CD4-positive, alpha-beta T cell treated with Interferon gamma for 1 hour (primary cell): ENCODE measurements at regions not wholly inside any gene's neighbourhood (a gene's known extent, or its start where the extent isn't known, plus 50 kb on each side); places are given as distances from the start of the nearest gene placed in this dataset.
"Not testable (repeated sequence)": the region's sequence is repeated elsewhere in the genome, so short reads cannot be mapped to it uniquely, and the experiment has no call there.

Source experiments
- DNase-seq: peaks from one replicate; pipeline ENCODE4 v3.0.0-alpha.2; 2020

DNA sequence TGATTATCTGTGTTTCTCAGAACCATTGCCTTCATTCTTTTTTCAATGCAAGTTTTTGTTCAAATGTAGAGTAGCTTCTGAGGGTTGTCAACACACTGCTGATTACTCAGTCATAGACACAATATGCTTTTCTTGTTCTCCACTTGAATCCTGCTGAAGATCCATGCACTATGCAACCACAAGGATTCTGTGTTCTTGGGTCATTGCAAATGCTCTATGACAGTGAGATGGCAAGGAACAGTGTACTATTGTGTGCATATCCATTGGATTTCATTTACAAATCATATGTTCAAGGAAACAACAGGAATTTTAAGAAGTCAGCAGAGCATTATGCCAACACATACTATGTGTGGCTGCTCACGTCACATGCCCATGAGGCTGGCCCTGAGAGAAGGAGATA is 1590.2 kb downstream of the EFNA5 start:
- no peak for DNase-seq

GRCh38 chr5:106076655-106077054 is 1594.1 kb downstream of the EFNA5 start:
- no peak for DNase-seq

- DNase-seq: no peak
These were observed 1598.5 kb downstream of the EFNA5 start for GRCh38 chr5:106072208-106072607.

GRCh38 chr5:106047341-106047740 is 1623.4 kb downstream of the EFNA5 start:
- no peak for DNase-seq

DNA sequence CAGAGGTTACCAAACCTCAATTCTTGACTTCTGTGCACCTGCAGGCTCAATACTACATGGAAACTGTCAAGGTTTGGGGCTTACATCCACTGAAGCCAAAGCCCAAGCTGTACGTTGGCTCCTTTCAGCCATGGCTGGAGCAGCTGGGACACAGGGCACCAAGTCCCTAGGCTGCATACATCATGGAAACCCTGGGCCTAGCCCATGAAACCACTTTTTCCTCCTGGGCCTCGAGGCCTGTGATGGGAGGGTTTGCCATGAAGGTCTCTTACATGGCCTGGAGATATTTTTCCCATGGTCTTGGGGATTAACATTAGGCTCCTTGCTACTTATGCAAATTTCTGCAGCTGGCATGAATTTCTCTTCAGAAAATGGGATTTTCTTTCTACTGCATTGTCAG is 1638.7 kb downstream of the EFNA5 start:
- DNase-seq: not testable (repeated sequence)

DNA sequence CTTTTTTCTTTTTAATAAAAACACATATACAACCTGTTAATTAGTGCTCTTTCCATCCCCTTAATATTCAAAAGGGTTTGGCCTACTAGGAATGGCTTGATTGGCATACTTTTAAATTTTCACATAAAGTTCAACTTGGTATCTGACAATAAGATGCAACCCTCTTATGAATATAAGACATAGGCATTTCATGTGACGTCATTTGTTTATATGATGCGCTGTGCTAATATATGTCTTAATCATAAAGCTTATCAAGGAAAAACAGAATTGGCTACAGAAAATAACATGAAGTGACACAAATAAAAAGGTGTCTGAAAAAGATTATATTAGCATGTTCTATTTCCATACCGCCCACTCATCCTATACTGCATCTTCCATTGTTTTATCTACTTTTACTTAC is 1642.4 kb downstream of the EFNA5 start:
- no peak for DNase-seq

DNA sequence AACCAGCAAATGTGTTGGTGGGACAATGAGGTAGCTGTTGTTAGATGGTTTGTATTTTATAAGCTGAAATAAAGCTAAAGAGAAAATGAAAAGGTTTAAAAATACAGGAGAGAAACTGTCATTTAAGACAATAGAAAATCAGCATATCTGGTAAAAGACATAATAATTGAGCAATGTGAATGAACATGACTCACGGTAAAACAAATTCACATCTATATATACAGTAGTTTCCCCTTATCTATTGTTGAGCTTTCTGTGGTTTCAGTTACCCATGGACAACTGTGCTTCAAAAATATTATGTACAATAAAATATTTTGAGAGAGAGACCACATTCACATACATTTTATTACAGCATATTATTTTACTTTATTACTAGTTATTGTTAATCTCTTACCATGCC is 1649.8 kb downstream of the EFNA5 start:
- DNase-seq: no peak

- DNase-seq: no peak
These were observed 1651.5 kb downstream of the EFNA5 start for GRCh38 chr5:106019261-106019660.

DNA sequence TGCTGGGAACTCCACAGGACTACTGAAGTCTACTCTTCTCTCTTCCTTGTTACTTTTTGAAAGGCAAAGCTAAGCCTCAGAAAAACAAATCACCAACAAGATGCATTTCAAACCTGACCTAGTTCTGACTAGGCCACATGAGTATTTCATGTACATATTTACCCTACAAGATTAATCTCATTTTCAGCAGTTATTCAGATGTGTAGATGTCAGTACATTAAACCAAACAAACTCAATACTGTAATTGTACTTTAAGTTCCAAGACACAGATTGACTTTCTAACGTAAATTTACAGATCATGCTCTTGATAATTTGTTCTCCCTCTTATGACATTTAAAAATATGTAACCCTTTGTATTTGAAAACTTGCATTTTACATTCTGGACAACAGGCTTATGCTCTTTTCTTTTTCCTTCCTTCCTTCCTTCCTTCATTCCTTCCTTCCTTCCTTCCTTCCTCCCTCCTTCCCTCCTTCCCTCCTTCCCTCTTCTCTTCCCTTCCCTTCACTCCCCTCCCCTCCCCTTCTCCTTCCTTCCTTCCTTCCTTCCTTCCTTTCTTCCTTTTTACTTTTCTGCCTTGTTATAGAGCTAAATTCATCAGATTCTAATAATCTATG is 1653.4 kb downstream of the EFNA5 start:
- no peak for DNase-seq

GRCh38 chr5:106014262-106014661 is 1656.5 kb downstream of the EFNA5 start:
- DNase-seq: no peak

DNA sequence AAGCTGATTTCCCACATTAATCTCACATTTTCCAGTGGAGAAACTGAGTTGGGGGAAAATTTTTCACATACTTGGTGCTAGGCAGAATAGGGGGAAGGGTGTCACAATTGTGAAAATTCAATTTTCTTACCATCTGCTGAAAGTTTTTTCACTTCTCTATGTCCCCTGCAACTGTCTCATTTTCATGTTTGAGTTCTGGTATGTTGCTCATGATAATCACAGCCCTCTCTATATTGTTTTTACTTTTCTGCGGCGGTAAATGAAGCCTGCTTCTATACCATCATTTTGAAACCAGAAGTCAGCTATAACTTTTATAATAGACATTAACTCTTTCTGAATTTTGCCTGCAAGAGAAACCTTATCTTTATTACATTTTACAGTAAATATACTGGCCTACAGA is 1664.5 kb downstream of the EFNA5 start:
- DNase-seq: no peak

DNA sequence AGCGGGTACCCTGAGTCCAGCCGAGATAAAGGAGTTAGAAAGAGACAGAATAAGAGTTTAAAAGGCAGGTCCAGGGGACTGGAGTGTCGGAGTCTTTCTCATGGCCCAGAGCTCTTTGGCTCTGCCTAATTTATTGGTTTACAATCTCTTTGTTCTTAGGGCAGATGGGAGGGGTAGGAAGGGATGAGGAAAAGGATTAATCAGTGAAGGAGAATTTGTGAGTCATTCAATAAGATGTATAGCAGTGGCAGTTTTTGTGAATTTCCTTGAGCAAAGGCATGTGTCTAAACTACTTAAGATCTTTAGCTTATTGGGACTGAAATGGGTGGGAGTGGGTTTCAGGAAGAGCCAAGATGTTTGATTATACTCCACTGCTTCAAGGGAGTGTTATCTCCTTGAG is 1671.7 kb downstream of the EFNA5 start:
- DNase-seq: not testable (repeated sequence)

DNA sequence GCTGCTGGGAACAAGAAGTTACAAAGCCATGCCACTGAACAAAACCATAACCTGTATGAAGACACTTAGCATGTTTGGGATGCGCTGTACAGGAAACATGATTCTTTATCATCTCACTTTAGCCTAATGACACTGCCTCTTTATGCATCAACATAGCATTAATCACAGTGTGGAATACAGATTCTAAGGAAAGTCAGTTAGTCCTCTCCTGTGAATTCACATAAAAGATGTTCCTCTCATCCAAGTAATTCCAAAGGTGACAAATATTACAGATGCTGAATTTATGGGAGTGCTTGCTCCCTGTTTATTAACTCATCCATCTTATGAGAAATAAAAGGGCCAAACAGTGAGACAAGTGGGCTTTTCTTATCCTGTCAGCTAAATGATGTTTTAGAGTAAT is 1677.7 kb downstream of the EFNA5 start:
- no peak for DNase-seq

GRCh38 chr5:105982526-105982925 is 1688.2 kb downstream of the EFNA5 start:
- no peak for DNase-seq

GRCh38 chr5:105978011-105978410 is 1692.7 kb downstream of the EFNA5 start:
- DNase-seq: no peak

GRCh38 chr5:105977163-105977562 is 1693.6 kb downstream of the EFNA5 start:
- DNase-seq: no peak

- DNase-seq: no peak
These were observed 1699.8 kb downstream of the EFNA5 start for GRCh38 chr5:105970919-105971318.

- no peak for DNase-seq
These were observed 1701.8 kb downstream of the EFNA5 start for GRCh38 chr5:105968981-105969380.

DNA sequence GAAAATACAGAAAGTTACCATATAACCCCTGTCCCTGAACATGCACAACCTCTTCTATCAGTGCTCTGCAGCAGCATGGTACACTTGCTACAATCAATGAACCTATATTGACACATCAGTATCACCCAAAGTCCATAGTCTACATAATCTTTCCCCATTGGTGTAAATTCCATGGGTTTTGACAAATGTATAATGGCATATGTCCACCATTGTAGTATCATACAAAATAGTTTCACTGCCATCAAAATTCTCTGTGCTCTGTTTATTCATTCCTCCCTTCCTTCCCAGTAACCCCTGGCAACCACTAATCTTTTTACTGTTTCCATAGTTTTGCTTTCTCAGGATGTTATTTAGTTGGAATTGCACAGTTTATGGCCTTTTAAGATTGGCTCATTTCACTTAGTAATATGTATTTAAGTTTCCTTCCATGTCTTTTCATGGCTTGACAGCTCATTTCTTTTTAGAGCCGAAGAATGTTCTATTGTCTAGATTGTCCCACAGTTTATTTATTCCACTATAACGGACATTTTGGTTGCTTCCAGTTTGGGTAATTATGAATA is 1707.0 kb downstream of the EFNA5 start:
- no peak for DNase-seq

- no peak for DNase-seq
These were observed 1709.2 kb downstream of the EFNA5 start for GRCh38 chr5:105961572-105961971.

DNA sequence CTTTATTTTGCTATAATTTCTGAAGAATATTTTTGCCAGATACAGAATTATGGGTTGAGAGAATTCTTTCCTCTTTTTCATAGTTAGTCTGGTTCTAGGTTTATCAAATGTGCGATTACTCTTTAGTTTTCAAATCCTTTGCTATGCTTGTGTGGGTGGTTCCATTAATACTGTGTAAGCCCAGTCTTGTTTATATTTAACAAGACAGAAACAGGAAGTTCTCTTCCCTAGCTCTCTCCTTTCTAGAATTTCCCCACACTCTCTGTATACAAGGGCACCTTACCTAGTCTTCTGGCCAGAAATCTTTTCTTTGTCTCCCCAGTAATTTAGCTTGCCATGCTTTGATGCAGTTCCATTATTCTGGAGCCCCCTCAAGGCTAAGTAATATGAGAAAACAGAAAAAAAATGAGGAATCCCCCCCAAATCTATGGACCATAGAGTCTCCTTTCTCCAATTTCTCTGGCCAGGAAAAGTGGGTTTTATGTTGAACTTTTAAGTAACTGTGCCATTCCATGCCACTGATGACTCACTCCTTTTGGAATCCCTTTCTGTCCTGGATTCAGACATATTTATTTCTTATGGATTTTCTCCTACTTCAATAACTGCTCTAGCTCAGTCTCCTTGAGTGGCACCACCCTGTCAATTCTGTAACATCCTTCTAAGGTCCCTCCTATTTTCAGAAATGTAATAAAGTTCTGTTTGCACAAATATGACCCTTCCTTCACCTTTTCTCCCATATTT is 1714.1 kb downstream of the EFNA5 start:
- no peak for DNase-seq

DNA sequence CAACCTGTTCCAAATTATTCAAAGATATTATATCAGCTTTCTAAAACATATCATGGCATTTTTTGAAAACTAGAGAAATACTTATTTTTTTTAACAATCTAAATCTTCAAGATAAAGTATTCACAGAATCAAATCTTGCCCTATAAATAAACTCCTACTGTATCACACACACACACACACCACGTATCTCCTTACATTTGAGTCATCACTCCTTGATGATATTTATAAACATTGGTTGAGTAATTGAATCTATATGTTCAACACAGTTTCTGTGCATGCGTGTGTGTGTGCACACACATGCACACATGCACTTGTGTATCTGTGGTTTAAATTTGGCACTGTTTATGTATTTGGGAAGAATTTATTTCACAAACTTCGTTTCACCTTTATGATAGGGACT is 1716.4 kb downstream of the EFNA5 start:
- no peak for DNase-seq

DNA sequence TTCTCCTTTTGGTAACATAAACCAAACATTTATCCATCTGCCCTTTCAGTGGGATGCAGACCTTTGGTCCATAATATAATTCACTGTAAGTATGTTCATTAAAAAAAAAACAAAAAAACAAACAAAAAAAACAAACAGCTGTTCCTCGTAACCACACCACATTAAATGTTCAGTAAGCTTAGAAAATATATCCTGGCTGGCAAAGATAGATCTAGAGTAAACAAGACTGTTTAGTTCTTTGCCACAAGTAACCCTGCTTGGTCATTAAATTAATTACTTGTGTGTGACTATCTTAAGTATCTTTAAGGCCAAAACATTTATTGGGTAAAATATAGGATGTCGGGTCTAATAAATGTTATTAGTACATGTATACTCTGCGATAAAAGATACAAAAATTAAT is 1717.1 kb downstream of the EFNA5 start:
- no peak for DNase-seq

- no peak for DNase-seq
These were observed 1717.9 kb downstream of the EFNA5 start for GRCh38 chr5:105952875-105953274.

- DNase-seq: no peak
These were observed 1723.3 kb downstream of the EFNA5 start for GRCh38 chr5:105947461-105947860.
